Activated T-helper 1 cell treated with anti-CD3 and anti-CD28 coated beads, Interleukin-2, amount 50 U/mL, for 16 hours (primary cell): ENCODE measurements at regions not wholly inside any gene's neighbourhood (a gene's known extent, or its start where the extent isn't known, plus 50 kb on each side); places are given as distances from the start of the nearest gene placed in this dataset.
"Not testable (repeated sequence)": the region's sequence is repeated elsewhere in the genome, so short reads cannot be mapped to it uniquely, and the experiment has no call there.

Experiments
- DNase-seq, 2 donors: peaks; one replicate each; pipeline ENCODE4 v3.0.0-alpha.2; 2020; ENCODE audit warnings: low read depth in 1 of 2, low spot score in 1 of 2

GRCh38 chr6:169145496-169145895, 108.2 kb downstream of the THBS2 start:
- no peak for DNase-seq

- no peak for DNase-seq
Measured at GRCh38 chr6:169144356-169144755, 109.3 kb downstream of the THBS2 start.

- DNase-seq: no peak
Measured at GRCh38 chr6:169142538-169142844, 111.2 kb downstream of the THBS2 start.

- no peak for DNase-seq
Measured at GRCh38 chr6:169141671-169142537, 111.7 kb downstream of the THBS2 start.

- DNase-seq: no peak
Measured at GRCh38 chr6:169140986-169141495, 112.6 kb downstream of the THBS2 start.

- no peak for DNase-seq
Measured at GRCh38 chr6:169139179-169139971, 114.3 kb downstream of the THBS2 start.

GRCh38 chr6:169132352-169132940, 121.2 kb downstream of the THBS2 start:
- DNase-seq: no peak

GRCh38 chr6:169131390-169131789, 122.3 kb downstream of the THBS2 start:
- no peak for DNase-seq

GRCh38 chr6:169130113-169130512, 123.5 kb downstream of the THBS2 start:
- no peak for DNase-seq

GRCh38 chr6:169121013-169121412, 132.6 kb downstream of the THBS2 start:
- no peak for DNase-seq

GRCh38 chr6:169119669-169120068, 134.0 kb downstream of the THBS2 start:
- DNase-seq: no peak

GRCh38 chr6:169118346-169118830, 135.3 kb downstream of the THBS2 start:
- no peak for DNase-seq

GRCh38 chr6:169117663-169118062, 136.0 kb downstream of the THBS2 start:
- no peak for DNase-seq

- no peak for DNase-seq
Measured at GRCh38 chr6:169115632-169116031, 138.0 kb downstream of the THBS2 start.

- DNase-seq: not testable (repeated sequence)
Measured at GRCh38 chr6:169114632-169115031, 139.0 kb downstream of the THBS2 start.

- no peak for DNase-seq
Measured at GRCh38 chr6:169112483-169113320, 140.9 kb downstream of the THBS2 start.

- DNase-seq: no peak
Measured at GRCh38 chr6:169111203-169111602, 142.4 kb downstream of the THBS2 start.

GRCh38 chr6:169109411-169110220, 144.0 kb downstream of the THBS2 start:
- no peak for DNase-seq

GRCh38 chr6:169108753-169109152, 144.9 kb downstream of the THBS2 start:
- no peak for DNase-seq

- DNase-seq: no peak
Measured at GRCh38 chr6:169106176-169106575, 147.5 kb downstream of the THBS2 start.
